OCI-LY1 (cell line): ENCODE measurements at regions not wholly inside any gene's neighbourhood (a gene's known extent, or its start where the extent isn't known, plus 50 kb on each side); places are given as distances from the start of the nearest gene placed in this dataset.

ENCODE experiments used
- EZH2 ChIP-seq: fragments of 200-600 bp; sonication (generic), shearing (Covaris generic); IDR thresholded peaks from 2 replicates; pipeline ENCODE4 v1.8.0; 2017; ENCODE audit warnings: borderline replicate concordance, mixed run types, mild to moderate bottlenecking, antibody characterized with exemption, low read length, moderate library complexity, mixed read lengths
- TF ChIP-seq, protein P1 (sequence below): fragments of 200-600 bp; sonication (generic), shearing (Covaris generic); IDR thresholded peaks from 2 replicates; pipeline ENCODE4 v1.5.1; 2017; ENCODE audit warnings: mild to moderate bottlenecking, antibody characterized with exemption, low read length, moderate library complexity, mixed read lengths

DNA sequence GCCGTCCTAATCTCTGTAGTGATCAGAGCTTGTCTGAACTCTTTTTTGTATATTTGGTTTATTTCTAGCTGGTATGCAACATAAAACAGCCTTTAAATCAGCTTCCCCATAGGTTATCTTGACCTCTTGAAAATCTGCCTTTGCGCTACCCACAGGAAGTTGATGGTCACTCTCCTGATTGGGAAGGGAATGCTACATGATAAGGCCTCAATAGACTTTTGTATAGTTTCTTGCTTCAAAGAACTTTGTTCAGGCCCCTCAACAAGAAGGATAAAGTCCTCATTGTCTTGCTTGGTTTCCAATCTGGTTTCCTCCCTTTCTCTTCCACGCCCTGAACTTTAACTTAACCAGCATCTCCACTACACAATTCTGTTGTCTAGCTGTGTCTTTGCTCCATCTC is 95.4 kb upstream of the TENT5A start:
- TF ChIP-seq, protein P1, sequence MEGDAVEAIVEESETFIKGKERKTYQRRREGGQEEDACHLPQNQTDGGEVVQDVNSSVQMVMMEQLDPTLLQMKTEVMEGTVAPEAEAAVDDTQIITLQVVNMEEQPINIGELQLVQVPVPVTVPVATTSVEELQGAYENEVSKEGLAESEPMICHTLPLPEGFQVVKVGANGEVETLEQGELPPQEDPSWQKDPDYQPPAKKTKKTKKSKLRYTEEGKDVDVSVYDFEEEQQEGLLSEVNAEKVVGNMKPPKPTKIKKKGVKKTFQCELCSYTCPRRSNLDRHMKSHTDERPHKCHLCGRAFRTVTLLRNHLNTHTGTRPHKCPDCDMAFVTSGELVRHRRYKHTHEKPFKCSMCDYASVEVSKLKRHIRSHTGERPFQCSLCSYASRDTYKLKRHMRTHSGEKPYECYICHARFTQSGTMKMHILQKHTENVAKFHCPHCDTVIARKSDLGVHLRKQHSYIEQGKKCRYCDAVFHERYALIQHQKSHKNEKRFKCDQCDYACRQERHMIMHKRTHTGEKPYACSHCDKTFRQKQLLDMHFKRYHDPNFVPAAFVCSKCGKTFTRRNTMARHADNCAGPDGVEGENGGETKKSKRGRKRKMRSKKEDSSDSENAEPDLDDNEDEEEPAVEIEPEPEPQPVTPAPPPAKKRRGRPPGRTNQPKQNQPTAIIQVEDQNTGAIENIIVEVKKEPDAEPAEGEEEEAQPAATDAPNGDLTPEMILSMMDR = no peak
- no peak for TF ChIP-seq EZH2
